PFSK-1 (cell line): ENCODE measurements at regions not wholly inside any gene's neighbourhood (a gene's known extent, or its start where the extent isn't known, plus 50 kb on each side); places are given as distances from the start of the nearest gene placed in this dataset.

Experiments
- FOXP2 ChIP-seq: optimal IDR thresholded peaks from 2 replicates; pipeline ENCODE3; 2011; ENCODE audit warnings: borderline replicate concordance, control low read depth, inconsistent platforms; ENCODE audit not compliant: insufficient read depth; ENCODE audit errors: extremely low read length, extremely low read depth
- POLR2AphosphoS5 ChIP-seq: IDR thresholded peaks from 2 replicates; pipeline ENCODE4 v1.6.1; 2012; ENCODE audit warnings: low read depth, mild to moderate bottlenecking, control low read depth, low read length, moderate library complexity
- SIN3A ChIP-seq: IDR thresholded peaks from 2 replicates; pipeline ENCODE4 v1.6.1; 2012; ENCODE audit warnings: mild to moderate bottlenecking, low read length, moderate library complexity, borderline replicate concordance; ENCODE audit not compliant: insufficient read depth
- TAF1 ChIP-seq: IDR thresholded peaks from 2 replicates; pipeline ENCODE4 v1.6.1; 2012; ENCODE audit warnings: low read length, control low read depth, borderline replicate concordance; ENCODE audit not compliant: insufficient read depth
- TF ChIP-seq, protein P1 (sequence below), 2 experiments: IDR thresholded peaks; 2 replicates each; pipeline versions ENCODE4 v1.6.1 to v1.8.0; 2011 to 2012; ENCODE audit warnings: low read depth in 2 of 2, low read length in 2 of 2, control low read depth in 1 of 2, inconsistent platforms in 1 of 2, mild to moderate bottlenecking in 1 of 2, moderate library complexity in 1 of 2; ENCODE audit not compliant: insufficient read depth in 1 of 2

GRCh38 chr3:152172460-152172859 lies 96.3 kb upstream of the MBNL1 start:
- TF ChIP-seq, protein P1, sequence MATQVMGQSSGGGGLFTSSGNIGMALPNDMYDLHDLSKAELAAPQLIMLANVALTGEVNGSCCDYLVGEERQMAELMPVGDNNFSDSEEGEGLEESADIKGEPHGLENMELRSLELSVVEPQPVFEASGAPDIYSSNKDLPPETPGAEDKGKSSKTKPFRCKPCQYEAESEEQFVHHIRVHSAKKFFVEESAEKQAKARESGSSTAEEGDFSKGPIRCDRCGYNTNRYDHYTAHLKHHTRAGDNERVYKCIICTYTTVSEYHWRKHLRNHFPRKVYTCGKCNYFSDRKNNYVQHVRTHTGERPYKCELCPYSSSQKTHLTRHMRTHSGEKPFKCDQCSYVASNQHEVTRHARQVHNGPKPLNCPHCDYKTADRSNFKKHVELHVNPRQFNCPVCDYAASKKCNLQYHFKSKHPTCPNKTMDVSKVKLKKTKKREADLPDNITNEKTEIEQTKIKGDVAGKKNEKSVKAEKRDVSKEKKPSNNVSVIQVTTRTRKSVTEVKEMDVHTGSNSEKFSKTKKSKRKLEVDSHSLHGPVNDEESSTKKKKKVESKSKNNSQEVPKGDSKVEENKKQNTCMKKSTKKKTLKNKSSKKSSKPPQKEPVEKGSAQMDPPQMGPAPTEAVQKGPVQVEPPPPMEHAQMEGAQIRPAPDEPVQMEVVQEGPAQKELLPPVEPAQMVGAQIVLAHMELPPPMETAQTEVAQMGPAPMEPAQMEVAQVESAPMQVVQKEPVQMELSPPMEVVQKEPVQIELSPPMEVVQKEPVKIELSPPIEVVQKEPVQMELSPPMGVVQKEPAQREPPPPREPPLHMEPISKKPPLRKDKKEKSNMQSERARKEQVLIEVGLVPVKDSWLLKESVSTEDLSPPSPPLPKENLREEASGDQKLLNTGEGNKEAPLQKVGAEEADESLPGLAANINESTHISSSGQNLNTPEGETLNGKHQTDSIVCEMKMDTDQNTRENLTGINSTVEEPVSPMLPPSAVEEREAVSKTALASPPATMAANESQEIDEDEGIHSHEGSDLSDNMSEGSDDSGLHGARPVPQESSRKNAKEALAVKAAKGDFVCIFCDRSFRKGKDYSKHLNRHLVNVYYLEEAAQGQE (IDR thresholded peaks at IDR 0.05; ENCODE audit: insufficient read depth in 1 of 2, low read depth in 2 of 2, low read length in 2 of 2), result no peak
- TF ChIP-seq POLR2AphosphoS5, result no peak
- no peak for TF ChIP-seq FOXP2
- TF ChIP-seq TAF1, result no peak
- no peak for TF ChIP-seq SIN3A

GRCh38 chr3:152173627-152174026 lies 95.1 kb upstream of the MBNL1 start:
- TF ChIP-seq SIN3A, result no peak
- no peak for TF ChIP-seq FOXP2
- no peak for TF ChIP-seq TAF1
- no peak for TF ChIP-seq POLR2AphosphoS5

- TF ChIP-seq FOXP2, result no peak
- no peak for TF ChIP-seq SIN3A
- TF ChIP-seq, protein P1 (IDR thresholded peaks at IDR 0.05; ENCODE audit: insufficient read depth in 1 of 2, low read depth in 2 of 2, low read length in 2 of 2), result no peak
- no peak for TF ChIP-seq POLR2AphosphoS5
- no peak for TF ChIP-seq TAF1
These were observed 93.7 kb upstream of the MBNL1 start for GRCh38 chr3:152174876-152175527.

GRCh38 chr3:152175528-152175889 lies 93.2 kb upstream of the MBNL1 start:
- TF ChIP-seq, protein P1 (IDR thresholded peaks at IDR 0.05; ENCODE audit: insufficient read depth in 1 of 2, low read depth in 2 of 2, low read length in 2 of 2), result no peak
- TF ChIP-seq FOXP2, result no peak
- no peak for TF ChIP-seq POLR2AphosphoS5
- TF ChIP-seq SIN3A, result no peak
- no peak for TF ChIP-seq TAF1

- TF ChIP-seq SIN3A, result no peak
- TF ChIP-seq, protein P1 (IDR thresholded peaks at IDR 0.05; ENCODE audit: insufficient read depth in 1 of 2, low read depth in 2 of 2, low read length in 2 of 2), result no peak
- no peak for TF ChIP-seq POLR2AphosphoS5
- no peak for TF ChIP-seq FOXP2
- TF ChIP-seq TAF1, result no peak
These were observed 92.5 kb upstream of the MBNL1 start for GRCh38 chr3:152176241-152176640.
